HG03280 (cell line): ENCODE measurements at regions not wholly inside any gene's neighbourhood (a gene's known extent, or its start where the extent isn't known, plus 50 kb on each side); places are given as distances from the start of the nearest gene placed in this dataset.

ENCODE experiments used
- ATAC-seq: cut with Tn5 transposase; IDR thresholded peaks from one replicate; pipeline ENCODE4 v1.9.1; 2021; ENCODE audit warnings: mild to moderate bottlenecking, moderate library complexity; ENCODE audit not compliant: unreplicated experiment

DNA sequence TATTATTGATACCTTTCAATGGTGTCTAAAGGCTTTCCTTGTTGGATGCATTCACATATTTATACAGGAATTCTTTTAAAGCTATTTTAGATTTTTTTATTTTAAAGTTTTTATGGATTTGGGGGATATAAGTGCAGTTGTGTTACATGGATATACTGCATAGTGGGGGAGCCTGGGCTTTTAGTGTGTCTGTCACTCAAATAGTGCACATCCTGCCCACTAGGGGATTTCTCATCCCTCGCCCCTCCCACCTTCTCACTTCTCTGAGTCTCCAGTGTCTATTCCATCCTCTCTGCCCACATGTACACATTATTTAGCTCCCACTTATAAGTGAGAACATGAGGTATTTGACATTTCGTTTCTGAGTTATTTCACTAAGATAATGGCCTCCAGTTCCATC is 154.0 kb upstream of the MKI67 start:
- ATAC-seq, result no peak

DNA sequence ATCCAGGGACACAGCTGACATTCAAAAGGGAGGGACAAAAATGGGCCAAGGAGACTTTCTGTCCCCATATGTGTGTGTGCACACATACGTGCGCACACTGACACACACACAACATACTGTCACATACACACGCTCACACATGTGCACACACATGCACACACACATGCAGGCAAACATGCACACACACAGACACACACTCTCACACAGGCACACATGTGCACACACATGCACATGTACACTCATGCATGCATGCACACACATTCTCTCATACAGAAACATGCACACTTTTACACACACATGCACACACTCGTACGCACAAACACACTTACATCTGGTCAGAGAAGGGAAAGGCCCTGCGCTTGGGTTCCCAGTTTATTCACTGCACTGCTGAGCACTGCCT is 155.1 kb upstream of the MKI67 start:
- ATAC-seq, result no peak

DNA sequence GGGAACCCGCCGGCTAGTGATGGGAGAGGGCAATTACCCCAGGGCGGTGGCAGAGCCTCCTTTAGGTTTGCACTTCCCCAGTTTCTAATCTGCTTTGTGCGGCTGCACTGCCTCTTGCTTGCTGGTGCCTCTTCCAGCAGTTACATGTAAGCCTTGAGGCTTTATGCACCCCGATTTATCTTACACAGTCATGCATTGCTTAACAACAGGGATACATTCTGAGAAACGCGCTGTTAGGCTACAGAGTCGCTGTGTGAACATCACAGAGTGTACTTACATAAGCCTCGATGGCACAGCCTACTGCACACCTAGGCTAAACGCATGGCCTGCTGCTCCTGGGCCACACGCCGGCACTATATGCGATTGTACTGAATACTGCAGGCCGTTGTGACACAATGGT is 155.6 kb upstream of the MKI67 start:
- no peak for ATAC-seq

DNA sequence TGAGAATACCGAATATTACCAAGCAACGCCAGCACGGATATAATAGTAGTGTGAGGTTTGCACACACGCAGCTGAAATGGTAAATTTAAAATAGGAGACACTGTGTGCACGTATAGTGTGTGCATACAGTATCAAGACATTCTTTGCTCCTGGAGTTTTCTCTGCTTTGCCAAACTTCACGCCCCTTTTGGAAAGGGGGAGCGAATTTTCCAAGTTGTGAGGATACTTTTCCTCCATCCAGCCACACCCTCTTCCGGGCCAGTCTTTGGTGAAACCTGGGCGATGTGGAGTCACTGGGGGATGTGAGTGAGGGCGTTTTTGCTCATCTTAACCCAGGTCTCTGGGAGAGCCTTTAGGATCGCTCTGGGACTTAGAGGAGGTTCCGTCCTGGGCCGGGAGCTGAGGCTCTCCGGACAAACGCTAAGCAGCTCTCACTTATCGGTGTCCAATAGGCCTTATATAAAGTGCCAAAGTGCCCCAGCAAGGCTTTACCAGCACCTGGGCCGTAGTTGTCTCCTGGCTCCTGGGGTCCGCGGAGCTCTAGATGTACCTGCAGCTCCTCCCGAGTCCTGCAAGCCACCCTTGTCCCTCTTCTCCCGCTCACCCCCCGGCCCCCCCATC is 160.0 kb upstream of the MKI67 start:
- no peak for ATAC-seq

DNA sequence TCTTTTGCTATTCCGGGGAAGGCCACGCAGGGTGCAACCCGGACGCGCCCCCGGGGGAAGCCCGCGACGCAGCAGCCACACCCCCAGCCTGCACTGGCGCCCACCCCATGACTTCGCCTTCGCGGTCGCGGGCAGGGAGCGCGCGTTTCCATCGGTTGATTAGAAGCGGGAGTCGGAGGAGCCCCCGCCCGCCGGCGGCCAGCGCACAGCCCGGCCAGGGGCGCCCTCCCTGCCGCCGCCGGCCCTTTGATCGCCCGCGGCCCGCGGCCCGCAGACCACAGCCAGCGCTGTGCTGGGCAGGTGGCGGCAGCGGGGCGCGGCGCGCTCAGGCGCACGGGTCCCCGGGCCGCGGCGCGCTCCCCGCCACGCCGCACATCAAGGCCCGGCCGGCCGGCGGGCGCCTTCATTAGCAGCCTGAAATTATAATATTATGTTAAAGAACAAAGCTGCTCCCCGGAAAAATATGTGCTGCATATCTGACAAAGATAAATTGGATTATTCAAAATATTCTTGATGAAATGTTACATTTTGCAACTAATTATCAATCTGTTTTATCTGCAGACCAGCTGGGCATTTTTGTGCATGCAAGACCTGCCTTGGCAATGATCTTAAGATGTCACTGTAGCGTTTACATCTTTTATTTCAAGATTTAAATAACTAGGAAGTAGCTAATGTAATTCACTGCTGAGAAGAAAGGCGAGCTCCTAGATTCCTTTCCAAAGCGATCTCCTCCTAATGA is 160.7 kb upstream of the MKI67 start:
- no peak for ATAC-seq

DNA sequence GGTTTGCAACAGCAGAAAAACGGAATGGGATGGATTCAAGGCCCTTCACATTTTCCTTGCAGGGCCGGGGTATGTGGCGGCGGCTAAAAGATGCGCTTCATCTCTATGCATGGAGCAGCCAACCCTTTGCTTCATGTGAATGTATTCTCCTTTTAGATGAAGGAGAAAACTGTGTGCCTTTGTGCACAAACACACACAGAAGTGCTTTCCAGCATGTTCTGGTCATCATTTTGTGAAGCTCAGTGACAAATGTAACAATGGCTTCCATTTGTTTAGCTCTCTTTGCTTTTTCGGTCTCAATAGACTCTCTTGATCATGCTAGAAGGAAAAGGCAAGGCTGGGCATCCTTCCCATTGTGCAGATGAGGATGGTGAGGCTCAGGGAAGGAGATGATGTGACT is 161.7 kb upstream of the MKI67 start:
- ATAC-seq, result no peak

DNA sequence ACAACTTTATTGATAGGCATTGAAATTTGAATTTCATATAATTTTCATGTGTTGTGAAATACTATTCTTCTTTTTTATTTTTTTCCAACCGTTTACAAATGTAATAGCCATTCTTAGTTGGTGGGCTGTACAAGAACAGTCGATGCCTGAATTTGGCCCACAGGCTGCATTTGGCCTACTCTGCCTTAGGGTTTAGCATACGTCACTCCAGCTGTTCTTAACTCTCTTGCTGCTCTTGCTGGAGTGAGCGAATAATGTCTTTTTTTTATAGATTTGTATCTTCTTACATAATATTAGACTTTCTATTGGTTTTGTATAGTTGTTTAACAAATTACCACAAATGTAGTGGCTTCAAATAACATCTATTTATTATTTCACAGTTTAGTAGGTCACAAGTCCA is 163.4 kb upstream of the MKI67 start:
- no peak for ATAC-seq

DNA sequence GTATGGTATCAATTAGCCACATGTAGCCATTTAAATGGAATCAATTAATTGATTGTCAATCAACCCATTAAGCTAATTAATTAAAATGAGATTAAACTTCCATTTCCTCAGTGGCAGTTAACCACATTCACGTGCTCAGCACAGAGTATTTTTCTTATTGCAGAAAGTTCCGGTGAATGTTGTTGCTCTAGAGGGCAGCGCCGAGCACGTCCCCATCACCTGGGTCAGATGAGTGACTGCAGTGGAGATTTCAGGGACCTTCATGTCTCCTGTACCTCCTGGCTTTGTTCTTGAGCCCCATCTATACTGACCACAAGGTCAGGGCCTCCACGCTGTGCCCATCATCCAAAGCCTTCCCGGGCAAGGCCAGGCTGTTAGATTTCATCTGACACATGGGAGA is 168.8 kb upstream of the MKI67 start:
- ATAC-seq, result no peak

DNA sequence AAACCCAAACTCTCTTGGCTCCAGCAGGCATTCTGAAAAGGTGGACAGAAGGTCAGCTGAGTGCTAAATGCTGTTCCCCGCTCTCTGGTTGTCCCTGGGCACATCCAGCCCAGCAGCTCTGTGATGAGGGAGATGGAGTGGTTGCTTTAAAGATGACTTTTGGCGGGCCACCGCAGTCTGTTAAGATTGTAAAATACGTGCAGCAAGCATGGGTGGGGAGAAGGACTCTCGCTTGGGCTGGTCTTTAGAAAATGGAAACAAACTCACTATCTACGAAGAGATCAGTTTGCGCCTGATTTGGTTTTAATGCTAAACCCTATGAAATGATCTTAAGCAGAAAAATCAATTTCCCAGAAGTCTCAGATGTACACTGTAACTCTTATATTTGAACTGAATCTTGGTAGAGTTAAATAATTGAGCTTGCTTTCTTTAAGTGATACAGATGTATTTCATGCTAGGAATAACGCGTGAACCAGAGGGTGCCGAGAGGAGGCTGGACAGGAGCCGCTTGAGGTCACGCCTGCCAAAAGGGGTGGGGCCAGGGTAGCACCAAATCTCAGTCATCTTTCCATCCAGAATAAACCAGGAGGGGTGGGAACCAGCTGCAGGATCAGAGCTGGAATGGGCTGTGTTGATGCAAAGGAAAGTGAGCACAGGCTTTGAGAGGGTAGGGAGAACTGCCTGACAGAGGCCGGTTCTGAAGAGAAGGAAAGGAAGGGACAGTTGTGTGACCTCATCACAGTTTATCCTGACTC is 170.2 kb upstream of the MKI67 start:
- no peak for ATAC-seq

DNA sequence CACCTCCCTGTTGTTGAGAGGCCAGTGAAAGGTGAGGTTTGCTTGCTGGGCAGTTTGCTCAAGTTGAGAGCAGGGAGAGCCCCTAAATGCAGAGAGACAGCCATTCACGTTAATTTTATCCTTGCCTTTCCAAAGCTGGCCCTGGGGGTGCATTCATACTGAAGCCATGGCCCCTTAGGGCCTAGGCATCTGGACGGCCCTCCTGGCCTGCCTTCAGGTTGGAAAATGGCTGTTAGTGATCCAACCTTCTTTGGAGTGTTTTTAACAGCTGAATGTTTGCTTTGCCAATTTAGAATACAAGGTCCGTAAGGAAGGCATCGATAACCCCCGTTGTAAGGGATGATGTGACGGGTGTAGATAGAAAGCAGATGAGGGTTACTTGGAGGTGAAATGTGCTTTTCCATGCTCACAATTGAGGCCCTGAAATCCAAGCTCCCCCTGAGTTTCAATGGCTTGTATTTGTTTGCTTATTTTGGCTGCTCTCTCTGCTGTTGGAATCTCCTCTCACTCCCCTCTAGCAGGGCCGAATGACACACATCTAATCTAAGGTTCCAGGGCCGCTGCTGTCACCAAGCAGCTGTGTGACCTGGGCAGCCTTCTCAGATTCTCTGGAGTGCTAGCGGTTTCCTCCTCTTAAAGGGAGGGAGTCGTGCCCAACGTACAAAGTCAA is 171.6 kb upstream of the MKI67 start:
- no peak for ATAC-seq

DNA sequence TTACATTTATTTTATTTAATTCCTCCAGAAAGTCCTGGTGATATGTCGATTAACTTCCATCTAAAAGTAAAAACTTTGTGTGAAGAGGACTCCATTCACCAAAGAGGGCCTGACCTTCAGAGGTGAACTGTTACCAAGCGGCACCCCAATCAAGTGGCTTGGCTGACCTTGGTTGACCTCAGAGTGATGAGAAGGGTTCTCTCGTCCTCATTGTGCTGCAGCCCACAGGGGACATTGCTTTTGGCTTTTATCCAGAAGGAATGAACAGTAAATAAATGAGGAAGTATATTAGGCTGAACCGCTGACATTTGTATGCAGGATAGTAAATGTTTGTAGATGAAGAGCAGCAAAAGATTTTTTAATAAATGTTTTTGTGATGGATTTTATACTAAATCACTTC is 172.4 kb upstream of the MKI67 start:
- ATAC-seq, result no peak

DNA sequence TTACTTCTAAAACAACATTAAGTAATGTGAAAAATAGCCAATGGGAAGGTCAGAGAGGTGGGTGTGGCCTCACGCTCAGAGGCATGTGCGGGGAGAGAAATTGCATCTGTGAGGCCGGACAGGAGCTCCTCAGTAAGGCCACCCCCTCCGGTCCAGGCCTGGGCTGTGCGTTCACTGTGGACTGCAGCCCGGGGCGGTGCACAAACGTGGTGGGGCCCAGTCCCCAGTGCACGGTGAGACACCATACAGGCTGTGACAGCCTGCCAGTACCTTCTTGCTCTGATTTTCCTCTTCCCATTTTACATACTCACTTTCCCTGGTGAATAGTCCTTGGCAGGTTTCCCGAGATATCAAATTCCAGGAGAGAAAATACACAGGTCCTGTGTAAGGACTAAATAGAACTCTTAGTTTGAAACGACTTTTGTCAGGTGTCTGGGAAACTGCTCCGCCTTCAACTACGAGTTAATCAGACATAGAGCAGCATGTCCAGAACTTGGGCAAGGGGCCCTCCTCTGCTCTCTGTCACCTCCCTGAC is 174.1 kb upstream of the MKI67 start:
- no peak for ATAC-seq

DNA sequence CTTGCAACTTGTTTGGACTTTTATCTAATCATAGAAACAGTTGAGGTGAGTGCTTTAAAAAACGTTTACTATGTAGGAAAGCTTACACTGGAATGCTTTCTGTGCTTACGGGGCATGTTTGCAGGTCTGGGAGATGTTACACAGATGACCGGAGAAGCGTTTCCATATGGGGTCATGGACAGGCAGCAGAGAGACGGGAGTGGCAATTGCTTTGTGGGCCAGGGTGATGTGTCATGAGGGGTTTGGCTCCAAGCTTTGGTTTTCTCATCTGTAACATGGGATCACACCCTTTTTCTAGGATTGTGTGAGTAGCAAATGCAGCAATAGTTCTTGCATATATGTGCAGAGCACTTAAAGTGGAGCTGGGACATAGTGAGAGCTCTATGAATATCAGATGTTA is 174.8 kb upstream of the MKI67 start:
- no peak for ATAC-seq

DNA sequence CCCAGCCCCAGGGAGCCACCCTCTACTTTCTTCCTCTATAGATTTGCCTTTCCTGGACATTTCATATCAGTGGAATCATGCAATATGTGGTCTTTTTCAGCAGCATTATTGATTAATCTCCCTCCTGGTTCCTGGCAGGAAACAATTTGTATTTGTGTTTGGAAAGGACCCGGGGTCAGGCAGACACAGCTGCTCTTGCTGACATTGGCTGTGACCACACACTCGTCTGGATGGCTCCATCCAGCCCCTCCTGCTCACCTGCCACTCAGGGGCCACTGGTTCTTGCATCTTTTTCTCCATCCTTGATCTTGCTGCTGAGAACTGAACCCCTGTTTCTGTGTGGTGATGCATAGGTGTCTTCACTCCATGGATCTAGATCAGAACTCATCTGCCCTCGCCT is 176.6 kb upstream of the MKI67 start:
- ATAC-seq, result no peak

DNA sequence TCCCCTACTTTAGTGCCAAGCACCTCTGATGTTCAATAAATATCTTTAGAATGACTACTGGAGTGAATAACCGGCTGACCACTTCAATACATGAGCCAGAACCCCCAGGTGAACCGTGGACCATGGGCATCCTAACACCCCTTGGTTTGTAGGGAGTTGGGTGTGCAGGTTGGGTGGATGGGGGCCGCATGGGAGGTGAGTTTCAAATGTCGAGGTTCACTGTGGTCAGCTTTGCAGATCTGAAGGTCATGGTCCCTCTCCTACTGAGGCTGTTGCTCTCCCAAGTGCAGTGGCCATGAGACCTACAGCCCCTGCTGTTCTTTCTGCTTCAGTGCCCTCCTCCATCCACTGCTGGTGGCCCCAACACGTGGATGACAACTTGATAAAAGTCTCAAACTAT is 178.0 kb upstream of the MKI67 start:
- no peak for ATAC-seq

DNA sequence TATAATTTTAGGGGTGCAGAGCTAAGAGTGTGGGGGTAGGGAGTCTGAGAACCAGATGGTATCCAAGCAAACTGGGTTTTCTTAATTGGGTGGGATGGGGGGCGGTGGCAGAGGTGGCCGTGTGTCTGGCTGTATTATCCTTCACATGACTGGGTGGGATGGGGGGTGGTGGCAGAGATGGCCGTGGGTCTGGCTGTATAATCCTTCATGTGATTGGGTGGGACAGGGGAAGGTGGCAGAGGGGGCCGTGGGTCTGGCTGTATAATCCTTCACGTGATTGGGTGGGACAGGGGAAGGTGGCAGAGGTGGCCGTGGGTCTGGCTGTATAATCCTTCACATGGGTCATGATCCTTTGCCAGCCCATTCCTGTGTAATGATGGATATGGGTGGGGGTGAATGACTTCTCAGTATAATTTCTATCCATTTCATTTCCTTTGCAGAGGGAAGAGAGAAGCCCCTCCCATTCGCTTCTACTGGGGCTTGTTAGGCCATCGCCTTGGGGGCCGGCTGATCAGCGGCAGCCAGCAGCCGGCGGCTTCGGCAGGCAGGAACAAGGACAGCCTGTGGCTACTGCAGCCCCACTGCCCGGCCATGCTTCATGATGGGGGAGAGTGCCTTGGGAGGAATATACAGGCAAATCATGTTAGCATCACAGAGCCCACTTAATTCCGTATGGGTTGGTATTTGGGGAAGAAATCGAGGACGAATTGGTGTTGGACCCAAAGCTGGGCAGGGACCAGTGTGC is 179.6 kb upstream of the MKI67 start:
- ATAC-seq, result no peak

DNA sequence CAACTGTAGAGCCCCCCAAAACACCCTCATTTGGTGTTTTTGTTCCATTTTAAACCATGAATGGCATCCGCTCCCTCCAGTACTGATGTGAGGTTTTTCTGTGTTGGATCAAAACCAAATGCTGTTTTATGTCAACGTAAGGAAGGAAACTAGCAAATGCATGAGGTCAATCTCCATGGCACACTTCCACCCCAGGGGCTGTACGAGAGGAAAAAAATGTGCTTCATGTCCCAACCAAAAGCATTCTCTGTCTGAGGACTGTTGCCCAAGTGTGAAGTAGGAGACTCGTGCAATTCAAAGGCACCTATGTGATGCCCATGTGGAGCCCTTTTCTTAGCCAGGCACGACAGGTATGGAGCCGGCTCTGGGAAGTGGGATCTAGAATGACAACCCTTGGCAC is 180.3 kb upstream of the MKI67 start:
- ATAC-seq, result no peak

DNA sequence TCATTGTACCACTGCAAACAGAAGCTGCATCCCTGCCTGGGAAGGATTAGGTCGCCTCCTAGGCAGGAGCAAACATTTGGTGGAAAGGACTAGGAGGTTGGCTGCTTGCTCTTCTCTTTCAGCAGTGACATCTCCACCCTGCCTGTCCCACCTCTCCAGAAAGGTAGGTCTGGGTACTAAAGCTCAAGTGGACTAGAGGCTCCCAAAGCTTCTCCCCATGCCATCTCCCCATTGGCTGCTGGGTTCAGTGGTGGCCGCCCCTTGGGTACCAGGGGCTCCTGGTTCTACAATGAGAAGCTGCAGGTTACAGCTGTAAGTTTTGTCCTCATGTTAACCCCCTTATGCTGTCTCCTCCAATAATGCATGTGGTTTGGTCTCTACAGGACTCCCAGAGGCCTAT is 180.7 kb upstream of the MKI67 start:
- ATAC-seq, result no peak

DNA sequence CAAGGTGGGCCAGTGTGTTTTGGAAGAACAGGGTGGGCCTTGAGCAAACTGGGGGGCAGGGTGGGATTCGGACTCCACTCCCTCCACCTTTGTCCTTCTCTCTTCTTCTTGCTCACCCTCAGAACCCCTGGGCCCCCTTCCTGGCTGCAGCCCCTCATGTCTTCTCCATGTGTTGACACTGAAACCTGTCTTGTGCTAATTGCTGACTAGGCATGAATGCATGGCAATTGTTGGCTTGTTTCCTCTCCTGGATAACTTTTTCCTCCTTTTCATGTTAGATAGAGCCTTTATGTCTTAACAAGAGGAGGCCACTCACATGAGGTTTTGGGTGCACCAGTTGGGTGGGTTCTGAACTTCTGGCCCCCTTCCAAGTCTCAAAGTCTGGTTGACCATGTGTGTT is 181.6 kb upstream of the MKI67 start:
- no peak for ATAC-seq

DNA sequence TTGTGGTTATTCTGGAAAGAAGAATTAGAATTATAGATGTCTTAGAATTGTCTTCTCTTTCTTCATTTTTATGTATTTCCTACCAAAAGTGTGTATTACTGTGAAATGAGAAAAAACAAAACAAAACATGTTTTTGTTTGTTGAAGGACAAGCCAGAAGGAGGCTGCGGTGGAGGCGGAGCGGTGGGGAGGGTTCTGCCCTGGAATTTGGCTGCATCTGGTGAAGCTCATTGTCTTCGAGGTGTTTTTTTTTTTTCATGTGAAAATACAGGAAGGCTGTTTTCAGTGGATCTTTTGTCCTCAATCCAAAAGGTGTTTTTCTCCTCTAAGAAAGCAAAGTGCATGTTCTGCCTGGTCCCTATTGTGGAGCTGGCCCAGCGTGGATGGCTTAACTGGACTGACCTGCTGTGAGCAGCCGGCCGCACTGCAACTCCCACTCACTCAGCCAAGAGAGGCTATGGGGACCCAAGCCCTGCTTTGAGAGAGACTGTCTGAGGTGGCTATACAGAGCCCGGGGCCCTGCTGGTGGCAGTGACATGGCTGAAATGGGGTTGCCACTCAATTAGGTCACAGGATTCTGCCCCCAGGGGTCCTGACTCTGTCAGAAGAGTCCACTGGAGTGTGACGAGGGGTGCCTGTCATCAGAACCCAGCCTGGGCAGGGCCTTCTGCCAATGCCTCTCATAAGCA is 184.9 kb upstream of the MKI67 start:
- no peak for ATAC-seq
